GM18517 (cell line): ENCODE measurements at regions not wholly inside any gene's neighbourhood (a gene's known extent, or its start where the extent isn't known, plus 50 kb on each side); places are given as distances from the start of the nearest gene placed in this dataset.

Experiments
- ATAC-seq: cut with Tn5 transposase; IDR thresholded peaks from one replicate; pipeline ENCODE4 v1.9.1; 2021; ENCODE audit warnings: mild to moderate bottlenecking, moderate library complexity; ENCODE audit not compliant: unreplicated experiment

GRCh38 chr13:73201626-73202025 is 142.8 kb downstream of the KLF5 start:
- ATAC-seq, result no peak

- ATAC-seq, result no peak
These were observed 140.2 kb downstream of the KLF5 start for GRCh38 chr13:73198991-73199411.

DNA sequence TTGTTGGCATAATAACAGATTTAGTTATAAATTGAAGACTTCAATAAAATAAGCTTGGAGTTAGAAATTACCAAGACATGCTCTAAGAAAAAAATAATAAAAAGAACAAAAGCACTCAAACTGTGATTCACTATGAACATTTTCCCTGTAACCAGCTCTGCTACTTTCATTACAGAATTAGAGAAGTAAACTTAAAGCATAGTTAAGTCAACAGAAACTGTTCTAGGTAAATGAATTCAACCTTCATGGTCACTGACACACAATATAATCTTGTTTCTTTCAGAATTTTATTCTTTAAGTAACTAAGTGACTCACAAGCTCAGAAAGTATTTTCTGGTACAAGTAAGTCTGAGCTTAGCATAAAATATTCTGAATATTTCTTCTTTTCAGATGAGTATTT is 136.3 kb downstream of the KLF5 start:
- no peak for ATAC-seq

DNA sequence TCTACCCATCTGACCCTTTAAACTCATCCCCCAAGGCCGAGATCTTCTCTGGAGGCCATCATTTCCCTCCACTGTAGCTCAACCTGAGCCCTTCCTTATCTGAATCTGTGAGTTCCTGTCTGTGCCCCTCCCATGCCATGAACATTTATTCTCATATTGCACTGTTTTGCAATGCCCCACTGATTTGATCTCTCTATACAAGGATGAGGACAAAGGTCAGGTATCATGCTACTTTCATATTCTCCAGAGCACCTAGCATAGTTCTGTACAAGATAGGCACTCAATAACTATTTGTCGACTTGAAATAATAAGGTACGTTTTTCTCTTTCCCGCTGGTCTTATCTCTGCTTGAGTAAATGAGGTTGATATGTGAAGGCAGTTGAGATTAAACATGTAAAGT is 135.5 kb downstream of the KLF5 start:
- no peak for ATAC-seq

DNA sequence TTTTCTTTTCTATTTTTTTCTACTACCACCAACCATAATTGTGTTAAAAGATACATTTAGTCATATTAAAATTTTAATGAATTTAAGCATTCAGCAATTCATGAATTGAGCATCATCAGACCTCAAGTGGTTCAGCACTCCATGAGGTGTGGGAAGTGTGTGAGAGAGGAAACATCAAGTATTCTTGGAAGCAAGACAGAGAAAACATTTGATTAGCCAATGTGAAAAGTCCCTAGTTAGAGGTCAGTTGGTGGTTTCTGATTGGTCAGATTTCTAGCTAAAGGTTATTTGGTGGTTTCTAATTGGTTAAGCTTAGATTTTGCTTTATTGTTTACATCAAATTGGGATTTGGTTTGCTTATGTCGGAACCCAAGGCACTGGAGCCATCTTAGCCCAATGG is 134.7 kb downstream of the KLF5 start:
- no peak for ATAC-seq

DNA sequence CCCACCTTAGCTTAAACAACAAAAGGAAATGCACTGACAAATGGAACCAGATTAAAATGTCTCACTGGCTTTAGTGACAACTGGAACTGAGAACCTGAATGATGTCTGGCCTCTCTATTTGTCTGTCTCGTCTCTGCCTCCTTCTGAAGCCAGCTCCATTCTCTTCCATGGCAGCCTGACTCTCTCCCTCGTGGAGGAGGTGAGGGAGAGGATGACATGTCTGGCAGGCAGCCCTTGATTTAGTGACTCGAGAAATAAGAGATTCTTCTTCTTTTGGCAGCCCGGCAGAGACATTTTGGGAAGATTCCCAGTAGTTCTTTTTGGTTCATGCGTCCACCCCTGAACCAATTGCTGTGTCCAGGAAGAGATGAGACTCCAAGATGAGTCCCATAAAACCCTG is 131.7 kb downstream of the KLF5 start:
- no peak for ATAC-seq

- ATAC-seq, result no peak
These were observed 131.0 kb downstream of the KLF5 start for GRCh38 chr13:73189776-73190175.

DNA sequence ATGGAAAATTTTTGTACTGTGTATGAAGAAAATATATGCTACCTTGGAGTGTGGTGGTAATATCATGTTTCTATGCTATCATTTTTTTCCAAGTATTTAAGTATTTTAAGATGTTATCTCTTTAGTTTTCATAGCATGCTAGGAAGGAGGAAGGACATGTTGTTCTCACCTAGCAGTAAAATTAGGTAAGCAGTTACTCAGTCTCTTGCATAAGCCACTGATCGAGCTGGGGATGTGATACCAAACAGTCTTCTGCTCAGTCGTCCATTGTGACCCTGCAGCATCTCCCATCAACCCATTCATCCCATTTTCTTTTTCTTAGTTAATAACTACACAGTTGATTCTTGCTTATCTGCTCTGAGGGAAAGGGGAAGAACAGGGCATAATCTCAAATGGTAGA is 130.6 kb downstream of the KLF5 start:
- ATAC-seq, result no peak

GRCh38 chr13:73187106-73187505 is 128.3 kb downstream of the KLF5 start:
- no peak for ATAC-seq

DNA sequence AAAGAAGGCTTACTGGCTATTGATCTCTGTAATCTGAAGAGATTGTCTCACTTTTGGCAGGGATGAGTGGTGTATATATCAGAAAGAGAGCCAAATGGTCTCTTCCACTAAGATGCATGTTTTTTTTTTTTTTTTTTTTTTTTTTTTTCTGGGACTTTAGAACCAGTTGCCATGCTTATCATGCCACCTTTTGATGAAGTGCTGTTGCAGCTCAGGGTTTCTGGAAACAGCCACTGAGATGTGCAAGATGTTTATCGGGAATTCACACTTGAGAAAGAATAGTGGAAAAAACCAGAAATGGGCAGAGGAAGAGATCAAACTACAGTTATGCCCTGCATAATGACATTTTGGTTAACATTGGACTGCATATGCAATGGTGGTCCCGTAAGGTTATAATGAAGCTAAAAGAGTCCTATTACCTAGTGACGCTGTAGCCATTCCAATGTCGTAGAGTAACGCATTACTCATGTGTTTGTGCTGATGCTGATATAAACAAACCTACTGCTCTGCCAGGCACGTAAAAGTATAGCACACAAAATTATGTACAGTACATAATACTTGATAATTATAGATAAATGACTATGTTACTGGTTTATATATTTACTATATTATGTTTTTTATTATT is 121.0 kb downstream of the KLF5 start:
- ATAC-seq, result no peak

DNA sequence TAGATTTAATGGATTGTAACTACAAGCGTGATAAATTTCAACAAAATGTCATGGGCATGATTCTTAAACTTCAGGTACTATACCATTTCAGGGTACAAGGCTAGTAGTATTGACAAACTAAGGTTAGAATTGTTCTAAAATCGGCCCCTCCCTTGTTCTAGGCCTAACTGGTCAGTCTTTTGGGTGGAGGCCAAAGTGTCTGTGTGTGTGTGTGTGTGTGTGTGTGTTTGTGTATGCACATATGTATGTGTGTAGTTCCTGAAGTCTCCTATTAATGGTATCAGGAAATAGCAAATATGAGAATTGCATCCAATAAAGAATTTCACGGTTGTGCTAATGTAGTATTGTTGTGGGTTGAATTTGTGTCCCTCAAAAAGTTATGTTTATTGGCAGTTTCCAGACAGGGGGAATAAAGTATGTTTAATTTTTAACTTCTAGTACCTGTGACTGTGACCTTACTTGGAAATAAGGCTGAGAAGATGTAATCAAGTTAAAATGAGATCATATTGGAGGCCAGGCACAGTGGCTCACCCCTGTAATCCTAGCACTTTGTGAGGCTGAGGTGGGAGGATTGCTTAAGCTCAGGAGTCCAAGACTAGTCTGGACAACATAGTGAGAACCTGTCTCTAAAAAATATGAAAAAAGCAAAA is 119.2 kb downstream of the KLF5 start:
- ATAC-seq, result no peak

DNA sequence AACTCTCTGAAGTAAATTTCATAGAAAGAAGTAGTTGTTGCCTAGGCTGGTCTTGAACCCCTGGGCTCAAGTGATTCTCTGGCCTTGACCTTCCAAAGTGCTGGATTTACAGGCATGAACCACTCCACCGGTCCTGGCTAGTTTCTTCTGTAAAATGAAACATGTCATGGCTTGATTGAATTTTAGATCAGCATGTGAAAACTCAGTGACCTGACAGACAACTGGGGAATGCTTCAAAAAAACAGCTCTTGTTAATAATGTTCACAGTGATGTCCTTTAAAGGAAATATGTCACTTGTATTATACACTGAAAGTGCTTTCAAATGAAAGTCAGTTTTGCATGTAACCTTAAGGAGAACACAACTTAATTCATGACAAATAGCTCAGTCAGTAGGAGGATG is 118.2 kb downstream of the KLF5 start:
- no peak for ATAC-seq

GRCh38 chr13:73174521-73175010 is 115.8 kb downstream of the KLF5 start:
- no peak for ATAC-seq

GRCh38 chr13:73173279-73173811 is 114.5 kb downstream of the KLF5 start:
- ATAC-seq, result no peak

GRCh38 chr13:73171926-73172325 is 113.1 kb downstream of the KLF5 start:
- ATAC-seq, result no peak

GRCh38 chr13:73171271-73171682 is 112.5 kb downstream of the KLF5 start:
- no peak for ATAC-seq

DNA sequence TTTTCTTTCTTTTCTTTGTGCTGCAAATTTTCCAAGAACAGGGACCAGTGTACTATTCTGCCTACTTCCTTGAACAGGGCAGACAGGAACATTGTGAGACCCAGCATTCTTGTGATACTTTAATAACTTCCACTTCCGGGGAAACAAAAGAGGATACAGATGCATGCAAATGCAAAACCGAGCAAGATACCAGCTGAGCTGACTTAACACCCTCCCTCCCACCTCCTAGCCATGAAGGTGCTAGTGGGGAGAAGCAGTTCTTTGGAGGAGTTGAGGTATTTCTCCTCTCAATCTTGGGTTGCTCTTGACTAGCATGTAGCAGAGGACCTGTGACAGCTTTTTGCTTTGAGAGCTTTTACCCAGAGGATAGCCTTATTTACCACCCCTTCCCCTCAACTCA is 111.2 kb downstream of the KLF5 start:
- ATAC-seq, result no peak

DNA sequence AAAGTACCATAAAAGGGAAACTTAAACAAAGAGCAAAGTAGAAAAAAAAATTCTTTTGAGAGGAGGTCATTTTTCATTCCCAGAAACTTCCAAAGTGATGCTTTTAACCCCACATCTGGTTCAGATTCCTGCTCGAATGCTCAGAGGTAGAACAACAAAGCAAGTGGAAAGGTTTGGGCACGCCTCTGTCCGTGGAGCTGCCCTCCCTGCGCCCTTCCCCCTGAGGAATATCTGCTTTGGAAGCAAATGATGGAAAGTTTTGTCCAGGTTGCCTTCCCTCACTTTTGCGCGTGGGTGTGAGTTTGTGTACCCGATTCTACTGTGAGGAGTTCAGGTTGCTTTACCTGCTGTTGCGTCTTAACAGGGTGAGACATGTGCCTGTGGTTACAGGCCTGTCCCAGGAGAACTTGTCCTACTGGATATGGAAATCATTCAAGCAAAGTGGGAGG is 110.2 kb downstream of the KLF5 start:
- no peak for ATAC-seq

- ATAC-seq, result no peak
These were observed 109.6 kb downstream of the KLF5 start for GRCh38 chr13:73168226-73168952.

DNA sequence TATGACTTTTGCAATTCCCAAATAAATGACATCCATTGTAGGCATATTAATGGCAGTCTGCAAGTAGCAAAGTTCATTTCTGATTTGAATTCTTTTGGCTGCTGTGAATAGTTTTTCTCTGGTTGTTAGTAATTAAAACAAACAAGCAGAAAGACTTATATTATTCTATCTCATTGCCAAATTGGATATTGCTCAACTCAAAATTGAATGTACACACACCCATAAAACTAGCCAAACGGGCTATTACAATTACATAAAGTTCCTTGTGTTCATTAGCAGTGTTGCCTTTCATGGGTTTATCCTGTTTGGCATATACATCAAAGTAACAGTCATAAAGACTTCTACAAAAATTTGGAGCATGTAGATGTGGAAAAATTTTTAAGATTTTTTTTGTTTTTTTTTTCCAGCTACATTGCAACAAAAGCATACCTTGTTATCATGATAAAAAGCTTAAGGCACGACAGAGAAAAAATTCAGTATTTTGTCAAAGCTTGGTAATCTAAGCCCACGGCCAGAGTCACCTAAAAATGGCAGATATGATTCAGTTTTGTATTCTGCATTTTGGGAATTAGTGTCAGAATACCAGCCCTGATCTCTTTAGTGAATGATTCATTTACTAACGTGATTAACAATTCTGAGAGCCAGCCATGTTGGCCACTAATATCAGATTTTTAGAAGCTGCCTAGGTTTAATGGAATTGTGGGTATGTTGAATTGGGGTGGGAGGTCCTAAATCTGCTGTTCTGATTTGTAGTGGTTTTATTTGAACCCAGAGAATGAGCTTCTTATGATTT is 108.4 kb downstream of the KLF5 start:
- ATAC-seq, result no peak

DNA sequence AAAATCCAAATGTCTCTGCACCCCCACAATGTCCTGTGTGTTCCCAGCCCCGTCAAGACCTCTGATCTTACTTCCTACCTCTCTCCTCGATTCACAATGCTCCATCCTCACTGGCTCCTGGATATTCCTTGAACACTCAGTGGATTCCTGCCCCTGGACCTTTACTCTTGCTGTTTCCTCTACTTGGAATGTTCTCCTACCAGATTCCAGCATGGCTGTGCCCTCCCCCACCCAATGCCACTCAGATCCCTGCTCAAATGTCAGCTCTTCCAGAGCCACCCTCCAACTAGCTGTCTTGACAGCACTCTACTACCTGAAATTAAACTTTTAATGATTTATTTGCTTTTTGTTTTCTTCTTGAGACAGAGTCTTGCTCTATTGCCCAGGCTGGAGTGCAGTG is 107.4 kb downstream of the KLF5 start:
- no peak for ATAC-seq
